OCI-LY3 (cell line): ENCODE measurements at regions not wholly inside any gene's neighbourhood (a gene's known extent, or its start where the extent isn't known, plus 50 kb on each side); places are given as distances from the start of the nearest gene placed in this dataset.

Experiments used
- EZH2phosphoT487 ChIP-seq: fragments of 200-600 bp; shearing (Covaris generic); IDR thresholded peaks from 2 replicates; pipeline ENCODE4 v1.6.1; 2018; ENCODE audit warnings: antibody characterized with exemption, mixed run types, low read depth
- TF ChIP-seq, protein P1 (sequence below): fragments of 200-600, 300-600 bp; sonication (generic); IDR thresholded peaks from 2 replicates; pipeline ENCODE4 v1.5.1; 2014; ENCODE audit warnings: antibody characterized with exemption, low read length, low read depth

DNA sequence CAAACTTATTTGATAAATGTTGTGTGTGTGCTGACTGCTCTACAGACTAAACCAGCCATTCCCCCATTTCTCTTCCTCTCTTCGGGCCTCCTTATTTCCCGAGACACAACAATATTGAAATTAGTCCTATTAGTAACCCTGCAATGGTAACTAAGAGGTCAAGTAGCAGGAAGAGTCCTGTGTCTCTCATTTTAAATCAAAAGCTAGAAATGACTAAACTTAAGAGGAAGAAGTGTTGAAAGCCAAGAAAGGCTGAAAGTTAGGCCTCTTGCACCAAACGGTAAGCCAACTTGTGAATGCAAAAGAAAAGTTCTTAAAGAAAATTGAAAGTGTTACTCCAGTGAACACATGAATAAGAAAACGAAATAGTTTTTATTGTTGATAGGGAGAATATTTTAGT lies 357.8 kb upstream of the SLC7A11 start:
- TF ChIP-seq, protein P1, sequence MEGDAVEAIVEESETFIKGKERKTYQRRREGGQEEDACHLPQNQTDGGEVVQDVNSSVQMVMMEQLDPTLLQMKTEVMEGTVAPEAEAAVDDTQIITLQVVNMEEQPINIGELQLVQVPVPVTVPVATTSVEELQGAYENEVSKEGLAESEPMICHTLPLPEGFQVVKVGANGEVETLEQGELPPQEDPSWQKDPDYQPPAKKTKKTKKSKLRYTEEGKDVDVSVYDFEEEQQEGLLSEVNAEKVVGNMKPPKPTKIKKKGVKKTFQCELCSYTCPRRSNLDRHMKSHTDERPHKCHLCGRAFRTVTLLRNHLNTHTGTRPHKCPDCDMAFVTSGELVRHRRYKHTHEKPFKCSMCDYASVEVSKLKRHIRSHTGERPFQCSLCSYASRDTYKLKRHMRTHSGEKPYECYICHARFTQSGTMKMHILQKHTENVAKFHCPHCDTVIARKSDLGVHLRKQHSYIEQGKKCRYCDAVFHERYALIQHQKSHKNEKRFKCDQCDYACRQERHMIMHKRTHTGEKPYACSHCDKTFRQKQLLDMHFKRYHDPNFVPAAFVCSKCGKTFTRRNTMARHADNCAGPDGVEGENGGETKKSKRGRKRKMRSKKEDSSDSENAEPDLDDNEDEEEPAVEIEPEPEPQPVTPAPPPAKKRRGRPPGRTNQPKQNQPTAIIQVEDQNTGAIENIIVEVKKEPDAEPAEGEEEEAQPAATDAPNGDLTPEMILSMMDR, result no peak
- no peak for TF ChIP-seq EZH2phosphoT487
